HuH-7 (cell line): ENCODE measurements at regions not wholly inside any gene's neighbourhood (a gene's known extent, or its start where the extent isn't known, plus 50 kb on each side); places are given as distances from the start of the nearest gene placed in this dataset.

Experiments used
- DNase-seq: peaks from one replicate; pipeline ENCODE4 v3.0.0; 2011; ENCODE audit warnings: low spot score

DNA sequence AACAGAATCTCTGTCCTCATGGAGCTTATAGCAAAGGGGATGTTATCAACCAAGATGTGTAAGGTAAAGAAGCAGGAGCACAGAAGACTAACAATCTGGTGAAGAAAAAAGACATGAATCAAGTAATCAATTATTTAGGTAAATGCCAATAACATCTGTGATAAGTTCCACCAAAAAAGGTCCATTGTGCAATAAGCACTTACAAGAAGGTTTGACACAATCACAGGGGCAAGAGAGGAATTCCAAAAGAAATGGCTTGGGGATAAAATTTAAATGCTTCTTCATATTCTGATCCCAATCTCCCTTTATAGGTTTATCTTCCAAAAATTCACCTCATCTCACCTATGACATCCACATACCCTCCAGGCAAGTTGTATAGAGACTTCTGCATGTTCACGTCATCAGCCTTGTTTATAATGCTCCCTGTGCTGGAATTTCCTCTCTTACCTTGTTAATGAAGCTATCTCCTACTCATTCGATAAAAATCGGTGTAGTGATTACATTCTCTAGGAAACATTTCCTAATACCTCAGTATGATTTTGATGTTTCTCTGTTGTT lies 53.6 kb upstream of the DPT start:
- DNase-seq: no peak

GRCh38 chr1:168783458-168784210 lies 54.6 kb upstream of the DPT start:
- no peak for DNase-seq

- DNase-seq: no peak
Observed at GRCh38 chr1:168786476-168787330, 57.7 kb upstream of the DPT start.

DNA sequence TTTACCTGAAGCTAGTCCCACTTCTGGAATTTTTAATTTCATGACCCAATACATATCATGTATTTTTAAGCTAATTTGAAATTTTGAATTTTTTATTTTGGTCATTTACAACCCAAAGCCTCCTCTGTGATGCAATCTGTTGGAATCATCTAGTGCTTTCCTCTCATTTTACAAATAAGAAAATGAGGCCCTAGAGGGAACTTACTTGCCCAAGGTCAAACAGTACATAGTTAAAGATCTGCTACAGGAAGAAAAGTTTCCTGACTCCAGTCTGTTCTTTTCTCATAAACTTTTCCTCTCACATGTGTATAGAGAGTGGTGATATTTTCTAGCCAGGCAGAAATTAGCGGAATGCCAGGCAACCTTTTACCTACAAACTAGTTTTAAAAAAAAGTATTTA lies 59.3 kb upstream of the DPT start:
- no peak for DNase-seq

DNA sequence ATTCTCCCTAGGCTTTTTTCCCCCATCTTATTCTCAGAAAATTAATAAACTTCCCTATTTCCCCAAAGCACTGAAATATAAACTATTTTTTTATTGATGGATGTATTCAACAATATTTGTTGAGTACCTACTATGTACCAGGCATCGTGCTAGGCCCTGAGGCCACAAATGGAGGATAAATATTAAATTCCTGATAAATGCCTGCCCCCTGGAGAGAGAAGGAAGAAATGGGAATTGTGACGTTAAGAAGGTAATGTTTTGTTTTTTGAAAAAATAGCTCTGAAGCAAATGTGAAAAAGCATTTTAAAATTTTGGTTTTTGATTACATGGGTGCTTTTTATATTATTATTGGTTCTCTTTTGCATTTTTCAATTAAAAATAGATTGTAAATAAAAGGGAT lies 60.5 kb upstream of the DPT start:
- DNase-seq: no peak

- no peak for DNase-seq
Observed at GRCh38 chr1:168792142-168792541, 63.1 kb upstream of the DPT start.

GRCh38 chr1:168792592-168793125 lies 63.7 kb upstream of the DPT start:
- DNase-seq: no peak

- no peak for DNase-seq
Observed at GRCh38 chr1:168794057-168794456, 65.1 kb upstream of the DPT start.

DNA sequence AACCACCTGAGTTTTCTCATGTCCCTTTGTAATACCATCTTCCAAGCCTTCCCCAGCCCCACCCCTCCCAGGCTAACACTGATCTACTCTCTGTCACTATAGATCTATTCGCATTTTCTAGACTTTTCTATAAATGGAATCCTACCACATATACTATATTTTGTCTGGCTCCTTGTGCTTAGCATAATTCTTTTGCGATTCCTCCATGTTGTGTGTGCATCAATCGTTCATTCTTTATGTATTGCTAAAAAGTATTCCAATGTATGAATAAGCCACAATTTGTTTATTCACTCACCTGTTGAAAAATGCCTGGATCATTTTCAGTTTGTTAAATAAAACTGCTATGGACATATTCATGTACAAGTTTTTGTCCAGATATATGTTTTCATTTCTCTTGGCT lies 66.7 kb upstream of the DPT start:
- no peak for DNase-seq

DNA sequence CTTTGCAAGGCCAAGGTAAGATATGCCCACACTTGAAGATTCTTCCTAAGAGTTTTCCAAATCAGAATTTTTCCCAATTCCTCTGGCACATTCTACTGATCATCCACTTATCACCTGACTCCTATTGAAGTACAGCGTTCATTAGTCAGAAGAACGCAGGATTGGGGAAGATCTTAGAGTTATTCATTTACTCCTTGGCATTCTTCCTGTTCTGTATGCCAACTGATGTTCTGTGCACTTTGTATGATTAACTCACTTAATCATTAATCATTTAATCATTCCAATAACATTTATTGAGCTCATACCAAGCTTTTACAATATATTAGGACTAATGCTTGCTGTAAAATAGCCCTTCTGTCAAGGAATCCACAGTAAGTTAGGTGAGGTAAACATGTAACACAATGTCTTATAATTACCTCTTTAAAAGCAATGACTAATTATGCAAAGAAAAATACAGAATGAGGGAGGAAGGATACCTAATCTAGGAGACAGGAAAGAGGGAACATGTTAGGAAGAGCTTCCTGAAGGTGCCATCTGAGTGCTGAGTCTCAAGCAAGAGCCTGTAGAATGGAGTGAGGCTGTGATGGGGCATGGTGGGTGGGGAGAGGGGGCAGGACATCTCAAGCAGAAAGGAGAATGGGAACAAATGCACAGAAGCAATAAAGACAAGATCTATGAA lies 71.1 kb upstream of the DPT start:
- DNase-seq: no peak

DNA sequence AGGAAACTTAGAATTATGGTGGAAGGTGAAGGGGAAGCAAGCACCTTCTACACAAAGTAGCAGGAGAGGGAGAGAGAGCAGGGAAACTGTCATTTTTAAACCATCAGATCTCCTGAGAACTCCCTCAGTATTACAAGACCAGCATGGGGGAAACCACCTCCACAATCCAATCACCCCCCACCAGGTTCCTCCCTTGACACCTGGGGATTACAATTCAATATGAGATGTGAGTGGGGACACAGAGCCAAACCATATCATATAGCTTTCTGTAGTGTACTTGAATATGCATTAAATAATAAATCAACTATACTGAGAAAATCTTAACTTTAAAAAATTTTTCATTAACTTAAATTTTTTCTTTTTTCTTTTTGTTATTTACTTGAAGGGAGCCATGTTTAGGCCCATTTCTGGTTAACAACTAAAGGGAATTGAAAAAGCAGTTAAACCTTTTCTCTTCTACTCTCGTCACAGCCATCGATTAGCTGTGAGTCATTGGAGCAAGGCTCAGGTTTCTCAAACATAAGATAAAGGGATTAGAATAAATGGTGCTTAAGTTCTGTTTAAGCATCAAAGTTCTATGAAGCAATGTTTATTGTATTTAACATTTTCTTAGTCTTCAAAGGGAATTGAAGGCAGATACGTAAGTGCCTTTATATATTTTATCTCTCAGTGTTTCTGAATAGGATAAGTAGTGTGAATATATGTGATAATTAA lies 72.2 kb upstream of the DPT start:
- peak; percentile 27 for DNase-seq

DNA sequence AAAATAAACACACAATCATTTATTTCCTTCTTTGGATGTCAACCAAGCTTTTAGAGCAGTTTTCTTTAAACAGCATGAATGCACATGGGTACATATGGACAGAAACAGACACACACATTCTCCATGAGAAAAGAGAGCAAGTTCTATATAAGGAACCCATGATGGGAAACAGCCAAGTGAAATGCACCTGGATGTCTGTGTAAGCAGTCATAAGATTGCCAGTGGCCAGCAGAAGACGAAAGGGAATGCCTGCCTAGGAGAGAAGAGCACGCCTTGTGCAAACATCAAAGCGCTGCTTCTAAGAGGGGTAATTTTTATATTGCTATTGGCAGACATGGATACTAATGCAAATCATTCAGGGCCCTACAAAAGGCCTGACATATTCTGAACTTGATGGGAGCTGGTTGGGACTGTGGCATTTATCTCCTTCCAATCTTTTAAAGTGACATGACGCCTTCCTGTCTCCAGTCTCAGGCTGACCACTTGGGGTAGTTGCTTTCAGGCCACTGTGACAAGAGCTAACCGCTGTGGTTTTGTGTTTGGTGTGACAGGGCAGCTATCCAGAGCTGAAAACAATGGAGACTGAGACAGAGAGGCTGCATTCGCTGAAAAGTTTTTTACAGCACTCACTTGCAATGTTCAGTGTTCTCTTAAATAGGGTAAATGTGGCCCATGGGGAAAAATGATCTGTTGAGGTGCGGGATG lies 75.0 kb upstream of the DPT start:
- no peak for DNase-seq

GRCh38 chr1:168806952-168807351 lies 77.9 kb upstream of the DPT start:
- no peak for DNase-seq

- no peak for DNase-seq
Observed at GRCh38 chr1:168811176-168811575, 82.2 kb upstream of the DPT start.

GRCh38 chr1:168819668-168820067 lies 90.7 kb upstream of the DPT start:
- no peak for DNase-seq

- DNase-seq: no peak
Observed at GRCh38 chr1:168821434-168821833, 92.4 kb upstream of the DPT start.

DNA sequence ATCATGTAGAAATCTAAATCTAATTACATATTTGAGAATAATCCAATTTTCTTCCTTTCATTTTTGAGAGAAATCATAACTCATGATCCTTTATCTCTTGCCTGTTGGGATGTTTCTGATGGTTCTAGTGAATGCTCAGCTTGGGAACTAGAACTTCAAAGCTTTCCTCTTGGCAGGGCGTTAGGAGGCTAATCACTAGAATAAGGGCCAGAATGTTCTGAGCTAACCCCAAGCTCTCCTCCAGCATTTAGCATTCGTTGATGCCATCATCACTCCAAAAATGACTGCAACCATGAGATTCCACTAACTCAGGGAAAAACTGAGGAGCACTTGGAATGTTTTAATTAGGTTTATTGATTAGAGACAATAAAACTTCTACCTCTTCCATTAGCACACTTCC lies 93.9 kb upstream of the DPT start:
- no peak for DNase-seq

DNA sequence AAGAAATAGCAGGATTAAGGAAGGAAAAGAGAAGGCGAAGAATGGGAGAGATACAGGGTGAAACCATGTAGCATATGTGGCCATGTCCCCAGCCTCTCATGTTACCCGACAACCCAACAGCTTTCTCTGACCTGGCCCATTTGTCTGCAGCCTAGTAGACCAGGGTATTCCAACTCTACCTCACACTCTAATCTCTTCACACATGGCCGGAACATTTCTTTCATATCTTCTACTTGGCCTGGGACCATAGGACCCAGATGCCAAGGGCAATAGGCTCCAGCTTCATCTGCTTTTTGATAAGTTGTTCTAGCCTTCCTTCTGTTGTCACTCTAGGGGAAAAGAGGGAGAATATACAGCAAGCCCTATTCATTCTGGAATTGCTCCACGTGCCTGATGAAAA lies 95.0 kb upstream of the DPT start:
- no peak for DNase-seq

- no peak for DNase-seq
Observed at GRCh38 chr1:168824418-168825065, 95.5 kb upstream of the DPT start.

- DNase-seq: no peak
Observed at GRCh38 chr1:168825129-168825528, 96.1 kb upstream of the DPT start.

- no peak for DNase-seq
Observed at GRCh38 chr1:168825820-168826219, 96.8 kb upstream of the DPT start.
